Ectodermal cell (in vitro differentiated cells): ENCODE measurements at regions not wholly inside any gene's neighbourhood (a gene's known extent, or its start where the extent isn't known, plus 50 kb on each side); places are given as distances from the start of the nearest gene placed in this dataset.

Source experiments
- H3K27ac ChIP-seq: 2 replicates; pipeline ENCODE4 v1.7.0; 2013; ENCODE audit warnings: mild to moderate bottlenecking, low read depth, low read length; ENCODE audit not compliant: insufficient read depth, poor library complexity, severe bottlenecking
- H3K27me3 ChIP-seq: 2 replicates; pipeline ENCODE4 v1.7.0; 2013; ENCODE audit warnings: mild to moderate bottlenecking, low read length; ENCODE audit not compliant: insufficient read depth, control insufficient read depth, poor library complexity, severe bottlenecking
- H3K36me3 ChIP-seq: one replicate; pipeline ENCODE4 v1.7.0; 2013; ENCODE audit warnings: low read length; ENCODE audit not compliant: control insufficient read depth, insufficient read depth
- H3K4me1 ChIP-seq: one replicate; pipeline ENCODE4 v1.7.0; 2013; ENCODE audit warnings: low read length; ENCODE audit not compliant: control insufficient read depth, insufficient read depth
- H3K4me3 ChIP-seq: 2 replicates; pipeline ENCODE4 v1.7.0; 2013; ENCODE audit warnings: low read depth, low read length, control low read depth; ENCODE audit not compliant: insufficient read depth
- H3K9me3 ChIP-seq: 2 replicates; pipeline ENCODE4 v1.7.0; 2013; ENCODE audit warnings: mild to moderate bottlenecking, low read length, moderate library complexity; ENCODE audit not compliant: control insufficient read depth
- WGBS, 2 experiments: methylation state at CpG; one replicate each; pipeline ENCODE4 v1.1.7; 2013; ENCODE audit warnings: missing lambda C conversion rate in 2 of 2; 5-methylcytosine and 5-hydroxymethylcytosine counted together

DNA sequence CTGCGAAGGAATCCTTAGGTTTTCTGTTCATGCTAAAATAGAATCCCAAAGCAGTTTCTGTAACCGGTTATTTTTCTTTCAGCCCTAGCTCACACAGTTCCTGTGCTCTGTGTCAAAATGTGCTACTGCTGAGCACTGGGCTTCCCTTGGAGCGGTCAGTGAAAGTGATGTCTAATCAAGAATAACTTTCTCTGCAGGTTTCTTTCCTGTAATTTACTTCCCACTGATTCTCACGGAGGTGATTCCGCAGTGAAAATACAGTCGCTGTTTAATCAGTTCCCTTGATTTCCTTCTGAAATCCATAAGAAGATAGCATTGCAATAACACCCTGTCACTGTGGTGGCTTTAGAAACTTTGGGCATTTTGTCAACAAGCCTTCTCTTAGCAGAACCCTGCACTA is 112.0 kb upstream of the ISL1 start:
- Histone ChIP-seq H3K36me3 (no peaks in the 10 kb centered on the region), H3K4me3 (no peak overlapping the region), H3K27ac (no peak overlapping the region), H3K4me1 (no peaks in the 10 kb centered on the region), H3K27me3 (no peaks in the 10 kb centered on the region), H3K9me3 (no peaks in the 10 kb centered on the region)
- 66 to 68% methylated on average over 6 of the region's 6 CpGs for WGBS, 2 experiments

DNA sequence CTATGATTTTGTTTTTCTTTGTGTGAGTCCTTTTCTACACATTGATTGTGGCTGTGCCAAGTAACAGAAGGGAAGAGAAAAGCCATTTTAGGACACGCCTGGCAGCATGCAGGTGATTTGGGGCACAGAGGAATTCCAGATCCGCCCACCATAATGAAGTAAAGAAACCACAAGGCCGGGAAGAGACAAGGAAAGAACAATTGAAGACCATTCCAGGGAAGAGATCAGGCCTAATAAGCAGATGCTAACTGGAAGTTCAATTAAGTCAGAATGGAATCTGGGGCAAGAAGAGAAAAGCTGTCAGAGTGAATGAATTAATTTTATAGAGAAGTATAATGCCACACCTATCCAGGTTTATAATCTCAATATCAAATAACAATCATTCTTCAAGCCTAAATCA is 110.2 kb upstream of the ISL1 start:
- H3K4me1 ChIP-seq: no peaks in the 10 kb centered on the region
- H3K36me3 ChIP-seq: no peaks in the 10 kb centered on the region
- 76% methylated on average over 3 of the region's 3 CpGs for WGBS, 2 experiments
- no peak overlapping the region for H3K27ac ChIP-seq
- H3K27me3 ChIP-seq: no peaks in the 10 kb centered on the region
- no peak overlapping the region for H3K4me3 ChIP-seq
- no peaks in the 10 kb centered on the region for H3K9me3 ChIP-seq

DNA sequence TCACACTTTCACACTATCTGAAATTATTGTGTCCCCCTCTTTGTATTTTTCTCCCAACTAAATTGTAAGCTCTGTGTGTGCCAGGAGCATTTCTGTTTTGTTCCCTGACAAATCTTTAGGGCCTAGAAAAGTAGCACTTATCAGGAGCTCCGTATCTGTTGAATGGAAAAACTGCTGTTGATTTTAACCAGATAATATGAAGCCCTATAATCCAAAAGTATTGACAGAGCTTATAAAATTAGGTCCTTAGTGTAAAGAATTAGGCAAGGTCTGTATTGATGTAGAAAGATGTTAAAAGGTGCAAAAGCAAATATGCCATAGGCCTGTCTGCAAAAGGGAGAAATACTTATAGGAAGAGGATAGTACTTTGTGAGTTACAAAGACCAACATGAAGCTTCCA is 109.4 kb upstream of the ISL1 start:
- H3K36me3 ChIP-seq: no peaks in the 10 kb centered on the region
- H3K4me3 ChIP-seq: no peak overlapping the region
- no peaks in the 10 kb centered on the region for H3K9me3 ChIP-seq
- H3K27ac ChIP-seq: no peak overlapping the region
- H3K27me3 ChIP-seq: no peaks in the 10 kb centered on the region
- no peaks in the 10 kb centered on the region for H3K4me1 ChIP-seq
- WGBS, 2 experiments: 86 to 100% methylated on average over 1 of the region's 1 CpG

DNA sequence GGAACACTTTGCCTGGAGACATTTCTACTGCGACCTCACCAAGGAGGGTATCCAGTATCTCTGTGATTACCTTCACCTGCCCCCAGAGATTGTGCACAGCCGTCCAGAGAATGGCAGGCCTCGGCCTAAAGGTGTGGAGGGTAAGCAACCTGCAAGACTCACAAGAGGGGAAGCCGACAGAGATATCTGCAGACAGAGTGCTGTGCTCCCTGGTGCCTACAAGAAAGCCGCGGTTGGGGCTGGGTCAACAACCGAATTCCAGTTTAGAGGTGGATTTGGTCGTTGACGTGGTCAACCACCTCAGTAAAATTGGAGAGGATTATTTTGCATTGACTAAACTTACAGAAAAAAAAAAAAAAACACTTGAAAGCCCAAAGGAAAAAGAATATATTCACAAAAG is 107.8 kb upstream of the ISL1 start:
- Histone ChIP-seq H3K36me3 (no peaks in the 10 kb centered on the region), H3K4me3 (no peak overlapping the region), H3K27ac (no peak overlapping the region), H3K9me3 (no peaks in the 10 kb centered on the region), H3K27me3 (no peaks in the 10 kb centered on the region), H3K4me1 (no peaks in the 10 kb centered on the region)
- WGBS, 2 experiments: 95 to 98% methylated on average over 9 of the region's 9 CpGs

DNA sequence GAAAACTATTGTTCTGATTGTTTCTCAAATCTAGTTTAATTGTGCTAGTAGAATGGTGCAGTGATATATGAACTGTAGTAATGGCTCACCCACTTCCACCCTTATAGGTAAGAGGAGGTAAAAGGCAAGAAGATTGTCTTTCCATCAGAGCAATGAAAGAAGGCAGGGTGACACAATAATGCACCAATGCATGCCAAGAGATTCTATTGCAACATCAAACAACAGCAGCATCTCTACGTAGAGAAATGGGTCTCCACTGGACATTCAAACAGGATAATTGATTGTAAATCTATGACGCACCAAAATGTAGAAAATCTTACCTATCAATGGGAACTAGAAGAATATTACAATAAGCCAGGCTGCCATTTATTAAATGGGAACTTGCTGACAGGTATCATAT is 107.0 kb upstream of the ISL1 start:
- Histone ChIP-seq H3K27ac (no peak overlapping the region), H3K4me3 (no peak overlapping the region), H3K36me3 (no peaks in the 10 kb centered on the region), H3K9me3 (no peaks in the 10 kb centered on the region), H3K4me1 (no peaks in the 10 kb centered on the region), H3K27me3 (no peaks in the 10 kb centered on the region)
- 100% methylated on average over 1 to 2 of the region's 2 CpGs for WGBS, 2 experiments

DNA sequence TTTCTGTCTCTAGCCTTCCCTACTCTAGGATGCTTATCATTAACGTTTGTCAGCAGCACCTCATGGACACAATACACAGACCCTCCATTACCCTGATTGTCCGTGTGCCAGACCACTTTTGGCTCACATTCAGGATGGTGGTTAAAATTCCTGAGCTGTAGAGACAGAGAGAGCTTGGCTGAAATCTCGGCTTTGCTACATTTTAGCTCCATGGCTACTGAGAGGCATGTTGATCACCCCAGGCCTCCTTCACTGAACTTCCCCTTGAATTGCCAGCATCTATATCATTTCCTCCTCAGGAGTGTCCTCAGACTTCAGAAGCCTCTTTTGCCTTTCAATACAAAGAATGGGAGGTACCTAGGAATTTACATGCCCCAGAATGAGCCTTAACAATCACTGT is 104.7 kb upstream of the ISL1 start:
- WGBS, 2 experiments: 45 to 53% methylated on average over 3 of the region's 3 CpGs
- H3K9me3 ChIP-seq: no peaks in the 10 kb centered on the region
- H3K4me3 ChIP-seq: no peak overlapping the region
- H3K27me3 ChIP-seq: no peaks in the 10 kb centered on the region
- no peaks in the 10 kb centered on the region for H3K36me3 ChIP-seq
- no peak overlapping the region for H3K27ac ChIP-seq
- no peaks in the 10 kb centered on the region for H3K4me1 ChIP-seq

DNA sequence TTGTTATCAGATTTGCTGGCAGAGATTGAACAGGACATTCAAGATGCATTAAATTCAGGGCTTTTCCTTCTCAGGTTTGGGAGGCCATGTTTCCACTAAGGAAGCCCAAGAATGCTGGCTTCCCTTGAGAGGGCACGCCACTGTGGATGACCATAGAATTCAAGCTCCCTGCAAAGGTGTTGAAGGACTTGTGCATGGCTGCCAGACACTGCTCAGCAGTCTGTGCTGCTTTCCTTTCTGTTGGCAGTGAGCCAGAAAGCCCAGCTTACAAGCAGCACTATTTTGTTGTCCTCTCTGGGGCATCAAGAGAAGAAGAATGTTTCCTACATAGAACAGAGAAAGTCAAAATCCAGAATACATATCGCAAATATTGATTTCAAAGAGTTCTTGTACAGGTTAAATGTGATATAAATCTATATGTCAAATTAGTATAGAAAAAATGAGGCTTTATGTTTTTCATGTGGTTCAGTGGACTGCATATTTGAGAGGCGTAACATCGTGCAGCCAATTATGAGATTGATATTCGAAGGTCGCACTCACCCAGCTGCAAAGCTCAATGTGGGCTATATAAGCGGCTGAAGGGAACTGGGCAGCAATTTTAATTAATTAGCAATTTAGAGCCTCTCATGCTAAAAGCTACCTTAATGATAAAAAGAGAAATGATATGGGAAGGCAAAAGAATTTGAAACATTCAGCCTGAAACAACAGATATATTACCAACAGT is 103.1 kb upstream of the ISL1 start:
- H3K27me3 ChIP-seq: no peaks in the 10 kb centered on the region
- WGBS, 2 experiments: 94 to 97% methylated on average over 6 of the region's 7 CpGs

DNA sequence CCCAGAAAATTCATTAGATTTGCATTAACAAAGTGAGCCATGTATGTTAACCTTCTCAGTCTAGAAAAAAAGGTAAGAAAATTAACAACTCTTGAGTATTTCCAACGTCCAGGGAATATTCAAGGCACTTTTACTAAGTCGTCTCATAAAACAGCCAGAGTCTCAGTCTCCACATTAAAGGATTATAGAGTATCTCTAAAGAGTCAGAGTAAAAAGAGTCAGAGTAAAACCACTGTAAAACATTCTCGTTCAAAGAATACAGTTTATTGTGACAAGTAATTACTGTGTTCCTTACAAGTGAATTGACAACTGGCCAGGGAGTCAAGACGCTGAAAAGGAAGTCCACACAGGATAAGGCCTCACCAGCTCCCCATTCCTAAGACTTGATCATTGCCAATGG is 97.2 kb upstream of the ISL1 start:
- WGBS, 2 experiments: 78 to 94% methylated on average over 4 of the region's 4 CpGs
- no peaks in the 10 kb centered on the region for H3K9me3 ChIP-seq
- no peaks in the 10 kb centered on the region for H3K27me3 ChIP-seq
- H3K4me1 ChIP-seq: no peaks in the 10 kb centered on the region
- H3K27ac ChIP-seq: no peak overlapping the region
- no peak overlapping the region for H3K4me3 ChIP-seq
- H3K36me3 ChIP-seq: no peaks in the 10 kb centered on the region

More for the DNA sequence above, 103.1 kb upstream of the ISL1 start:
- H3K36me3 ChIP-seq: no peaks in the 10 kb centered on the region
- no peak overlapping the region for H3K4me3 ChIP-seq
- H3K4me1 ChIP-seq: no peaks in the 10 kb centered on the region
- no peaks in the 10 kb centered on the region for H3K9me3 ChIP-seq
- H3K27ac ChIP-seq: no peak overlapping the region

DNA sequence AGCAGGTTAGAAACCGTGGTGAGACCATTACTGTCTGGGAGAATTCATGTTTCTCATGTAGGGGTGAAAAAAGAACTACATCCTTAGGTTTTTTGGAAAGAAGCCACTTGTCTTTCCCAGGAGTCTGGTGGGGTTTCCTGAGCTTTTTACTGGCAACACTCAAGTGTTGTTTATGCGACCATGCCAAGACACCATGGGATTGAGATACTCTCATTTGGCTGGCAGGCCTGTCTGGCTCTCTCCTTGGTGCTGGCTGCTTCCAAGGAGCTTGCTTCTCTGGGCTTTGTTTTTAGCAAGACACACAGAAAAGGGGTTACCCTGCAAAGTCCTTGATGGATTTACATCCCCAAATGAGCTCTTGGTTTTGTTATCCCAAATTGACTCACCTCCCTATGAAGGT is 80.9 kb upstream of the ISL1 start:
- Histone ChIP-seq H3K4me1 (no peaks in the 10 kb centered on the region), H3K36me3 (no peaks in the 10 kb centered on the region), H3K4me3 (no peak overlapping the region), H3K27me3 (no peaks in the 10 kb centered on the region), H3K9me3 (no peaks in the 10 kb centered on the region), H3K27ac (no peak overlapping the region)
- 95% methylated on average over 2 of the region's 2 CpGs for WGBS, 2 experiments

DNA sequence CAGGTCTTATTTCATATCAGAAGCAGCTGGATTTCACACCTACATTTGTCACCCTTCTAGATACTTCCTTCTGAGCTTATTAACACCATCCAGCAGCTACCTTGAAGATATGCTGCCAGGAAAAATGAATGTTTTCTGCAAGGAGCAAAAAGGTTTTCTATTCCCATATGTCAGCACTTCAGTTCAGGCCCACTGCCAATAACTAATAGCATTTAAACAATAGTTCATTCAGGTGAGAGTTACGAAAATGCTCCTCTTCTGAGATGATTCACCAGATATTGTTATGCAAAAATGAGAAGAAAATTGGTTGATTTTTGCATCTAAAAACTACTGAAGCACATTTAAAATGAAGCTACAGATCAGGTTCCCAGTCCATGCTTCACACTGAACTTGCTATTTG is 56.4 kb upstream of the ISL1 start:
- Histone ChIP-seq H3K4me3 (no peak overlapping the region), H3K27me3 (no peaks in the 10 kb centered on the region), H3K36me3 (no peaks in the 10 kb centered on the region), H3K9me3 (no peaks in the 10 kb centered on the region), H3K4me1 (no peaks in the 10 kb centered on the region), H3K27ac (no peak overlapping the region)
- WGBS, 2 experiments: 73% methylated on average over 1 of the region's 1 CpG; no CpG with 5 or more reads in 1 of the 2 experiments
